Esophagus mucosa (tissue), 1 donor: ENCODE measurements at regions not wholly inside any gene's neighbourhood (a gene's known extent, or its start where the extent isn't known, plus 50 kb on each side); places are given as distances from the start of the nearest gene placed in this dataset.

ENCODE experiments used
- ATAC-seq: fragments of 200-7000 bp; cut with Tn5 transposase; one replicate; pipeline ENCODE4 v1.9.1; 2020
- donor health status: DM: yes; HTN: yes; CAD: no.

DNA sequence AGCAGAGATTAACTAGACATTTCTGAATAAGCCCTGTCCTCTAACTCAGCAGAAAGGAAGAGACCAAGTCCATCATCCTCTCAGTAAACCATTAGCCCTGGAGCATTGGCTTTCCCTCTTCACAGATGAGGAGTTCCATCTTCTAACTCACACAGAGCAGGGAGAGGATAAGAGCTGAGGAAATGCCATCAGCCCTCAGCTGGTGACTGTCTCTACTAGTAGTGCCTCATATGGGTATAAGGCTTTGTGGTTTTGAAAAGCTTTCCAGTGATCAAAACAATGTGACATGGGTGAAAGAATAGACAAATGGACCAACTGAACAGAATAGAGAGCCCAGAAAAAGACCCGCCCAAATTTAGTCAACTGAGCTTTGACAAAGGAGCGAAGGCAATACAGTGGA is 197.2 kb upstream of the NUDT4 start:
- no peak for ATAC-seq

DNA sequence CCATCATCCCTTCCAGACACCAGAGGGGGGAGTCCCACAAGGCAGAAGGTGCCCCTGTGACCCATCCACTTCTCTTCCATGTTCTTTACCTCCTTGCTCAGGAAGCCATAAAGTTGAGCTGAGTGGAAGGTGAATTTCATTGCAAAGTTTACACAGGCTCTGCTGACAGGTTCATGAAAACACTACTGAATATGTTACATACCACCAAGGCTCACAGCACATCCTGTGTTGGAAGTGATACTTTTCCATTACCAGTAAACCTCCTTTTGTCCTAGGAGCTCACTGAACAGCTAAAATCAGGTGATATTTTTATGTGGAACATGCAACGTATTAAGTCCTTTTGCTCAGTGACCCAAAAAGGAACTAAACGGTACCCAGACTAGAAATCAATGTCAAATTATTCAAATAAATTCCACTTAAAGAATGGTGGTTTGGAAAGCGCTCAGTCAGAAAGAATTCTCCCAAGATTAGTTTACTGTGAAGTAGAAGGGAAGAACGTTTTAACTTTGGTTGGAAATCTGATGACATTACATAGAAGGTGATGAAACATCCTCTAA is 196.2 kb upstream of the NUDT4 start:
- ATAC-seq, result no peak

DNA sequence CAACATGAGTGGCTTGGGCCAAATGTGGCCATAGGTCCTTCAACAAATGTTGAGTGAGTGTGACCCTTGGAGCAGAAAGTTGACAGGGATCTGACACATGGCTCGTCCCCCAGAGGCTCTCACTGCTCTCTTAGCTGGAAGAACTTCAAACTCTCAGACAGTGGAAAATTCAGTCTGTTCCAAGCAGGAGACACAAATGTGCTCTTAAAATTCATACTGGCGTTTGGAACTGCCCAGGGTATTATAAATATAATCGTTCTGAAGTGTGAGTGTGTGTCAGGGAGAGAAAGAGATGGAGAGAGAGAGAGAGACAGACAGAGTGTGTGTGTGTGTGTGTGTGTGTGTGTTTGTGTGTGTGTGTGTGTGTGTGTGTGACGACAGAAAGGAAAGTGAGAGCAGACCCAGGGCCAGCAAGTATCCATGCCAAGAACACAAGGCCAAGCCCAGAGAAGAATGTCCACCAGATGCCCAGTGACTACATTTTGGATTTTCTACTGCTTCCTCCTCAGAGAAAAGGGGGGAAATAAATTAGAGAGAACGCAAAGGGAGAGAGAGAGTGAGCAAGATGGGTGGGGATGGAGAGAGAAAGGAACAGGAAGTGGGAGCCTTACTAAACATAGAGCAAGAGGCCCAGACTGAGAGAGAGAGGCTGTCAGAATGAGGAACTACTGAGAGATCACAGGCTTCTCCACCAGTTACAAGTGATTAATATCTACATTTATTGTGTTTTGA is 193.6 kb upstream of the NUDT4 start:
- ATAC-seq, result peak; percentile 53

GRCh38 chr12:93184672-93185368 is 192.9 kb upstream of the NUDT4 start:
- peak; percentile 8 for ATAC-seq

DNA sequence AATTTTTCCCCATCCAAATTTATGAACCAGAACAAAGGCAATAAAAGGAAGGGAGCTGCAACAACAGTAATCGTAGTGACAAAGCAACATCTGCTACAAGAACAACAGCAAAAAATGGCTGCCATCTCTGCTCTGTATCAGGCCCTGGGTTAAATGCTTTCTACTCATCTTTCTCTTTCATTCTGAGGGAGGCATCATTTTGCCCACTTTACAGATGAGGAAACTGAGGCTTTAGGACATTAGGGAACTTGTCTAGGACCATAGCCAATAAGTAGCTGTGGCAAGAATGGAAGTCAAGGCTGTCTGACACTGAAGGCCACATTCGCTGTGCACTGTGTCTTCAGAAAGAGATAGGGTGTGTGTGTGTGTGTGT is 192.4 kb upstream of the NUDT4 start:
- ATAC-seq, result no peak

GRCh38 chr12:93186131-93186530 is 191.6 kb upstream of the NUDT4 start:
- ATAC-seq, result no peak

DNA sequence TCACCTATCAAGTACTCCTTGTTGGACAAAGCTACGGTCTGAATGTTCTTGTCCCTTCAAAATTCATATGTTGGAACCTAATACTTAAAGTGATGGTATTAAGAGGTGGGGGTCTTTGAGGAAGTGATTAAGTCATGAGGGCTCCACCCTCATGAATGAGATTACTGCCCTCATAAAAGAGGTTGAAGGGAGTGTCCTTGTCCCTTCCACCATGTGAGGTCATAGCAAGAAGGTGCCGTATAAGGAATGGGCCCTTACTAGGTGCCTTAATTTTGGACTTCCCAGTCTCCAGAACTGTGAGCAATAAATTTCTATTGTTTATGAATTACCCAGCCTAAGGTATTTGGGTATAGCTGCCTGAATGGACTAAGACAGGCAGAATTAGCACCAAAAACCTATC is 191.1 kb upstream of the NUDT4 start:
- ATAC-seq, result no peak

DNA sequence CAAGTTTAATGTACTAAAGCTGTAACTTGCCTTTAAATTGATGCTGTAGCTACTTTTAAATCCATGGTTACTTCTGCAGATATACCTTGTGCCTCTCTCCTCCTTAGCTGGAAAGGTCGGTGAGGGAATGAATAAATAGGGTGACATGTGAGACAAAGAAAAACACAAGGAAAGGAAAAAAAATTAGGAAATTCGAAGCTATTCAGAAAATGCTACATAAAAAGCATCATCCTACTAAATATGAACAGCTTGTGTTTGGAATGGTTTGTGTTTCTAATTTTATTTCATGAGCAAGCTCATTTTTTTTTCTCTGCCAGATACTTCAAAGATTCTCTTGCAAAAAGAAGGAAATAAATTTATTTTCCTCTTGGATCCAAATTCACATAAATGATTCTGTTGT is 186.3 kb upstream of the NUDT4 start:
- ATAC-seq, result no peak

DNA sequence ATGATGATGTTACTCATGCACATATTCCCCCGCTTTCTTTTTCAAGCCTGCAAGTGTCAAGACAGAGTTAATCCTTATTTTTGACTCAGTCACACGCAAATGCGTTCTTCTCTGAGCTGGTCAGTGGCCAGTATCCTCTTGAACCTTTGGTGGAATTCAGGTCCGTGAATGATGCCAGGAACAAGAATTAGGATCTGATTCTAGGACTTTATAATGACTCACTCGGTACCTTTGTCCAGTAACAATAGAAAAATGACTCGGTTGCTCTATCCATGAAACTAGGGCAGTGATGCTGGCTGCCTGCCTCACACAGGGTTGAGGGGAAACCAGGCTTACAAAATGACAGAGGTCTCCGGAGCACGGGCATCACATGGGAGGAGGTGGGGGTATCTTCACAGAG is 185.8 kb upstream of the NUDT4 start:
- ATAC-seq, result no peak

DNA sequence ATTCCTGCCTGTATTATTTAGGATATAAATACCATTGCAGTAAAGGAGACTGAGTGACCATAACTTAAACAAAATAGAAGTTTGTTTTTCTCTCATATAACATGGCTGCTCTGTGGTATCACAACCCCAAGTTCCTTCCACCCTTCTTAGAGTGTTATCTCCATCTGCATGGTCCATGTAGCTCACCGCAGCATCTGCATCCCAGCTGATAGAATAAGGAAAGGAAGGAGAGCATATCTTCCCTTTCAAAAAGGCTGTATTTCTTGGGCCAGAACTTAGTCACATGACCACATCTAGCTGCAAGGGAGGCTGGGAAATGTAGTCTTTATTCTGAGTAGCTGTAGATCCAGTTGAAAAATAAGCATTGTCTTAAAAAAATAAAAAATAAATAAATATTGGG is 184.8 kb upstream of the NUDT4 start:
- ATAC-seq, result no peak

- no peak for ATAC-seq
Observed at GRCh38 chr12:93195511-93195910, 182.2 kb upstream of the NUDT4 start.

GRCh38 chr12:93197067-93197593 is 180.6 kb upstream of the NUDT4 start:
- peak; percentile 22 for ATAC-seq

DNA sequence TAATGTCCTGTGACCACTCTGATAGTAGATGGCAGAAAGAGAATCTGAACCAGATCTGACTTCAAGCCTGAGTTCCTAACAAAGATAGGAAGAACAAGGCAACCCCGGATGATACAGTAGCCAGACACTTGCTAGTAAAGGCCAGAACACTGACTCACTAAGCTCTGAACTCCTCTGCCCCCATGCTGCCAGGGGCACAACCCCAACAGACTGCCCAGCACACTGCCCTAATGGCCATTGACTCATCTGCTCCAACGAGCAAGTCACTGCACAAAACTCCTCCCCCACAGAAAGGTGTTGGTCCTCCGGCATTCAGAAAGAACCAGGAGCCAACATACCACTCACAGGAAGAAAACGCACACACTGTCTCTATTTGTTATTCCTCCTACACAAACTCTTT is 179.6 kb upstream of the NUDT4 start:
- ATAC-seq, result peak; percentile 63

DNA sequence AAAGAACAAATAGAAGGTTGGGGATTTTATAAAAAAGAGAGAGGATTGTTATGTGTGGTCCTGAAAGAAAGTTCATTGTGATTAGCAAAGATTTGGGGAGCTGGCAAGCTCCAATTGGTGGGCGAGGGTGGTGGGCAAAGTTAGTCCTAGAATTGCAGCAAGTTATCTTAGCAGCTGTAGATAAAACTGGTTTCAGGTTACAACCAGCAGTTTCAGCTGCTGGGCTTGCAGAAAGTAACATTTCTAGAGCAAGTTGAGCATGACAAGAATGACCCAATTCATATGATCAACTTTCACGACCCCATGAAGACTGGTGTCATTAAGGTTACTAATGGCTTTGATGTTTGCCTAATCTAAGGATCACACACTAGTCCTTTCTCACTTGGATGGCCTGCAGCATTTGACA is 177.9 kb upstream of the NUDT4 start:
- ATAC-seq, result no peak

GRCh38 chr12:93200291-93200917 is 177.3 kb upstream of the NUDT4 start:
- ATAC-seq, result no peak

GRCh38 chr12:93201990-93202389 is 175.7 kb upstream of the NUDT4 start:
- ATAC-seq, result no peak

DNA sequence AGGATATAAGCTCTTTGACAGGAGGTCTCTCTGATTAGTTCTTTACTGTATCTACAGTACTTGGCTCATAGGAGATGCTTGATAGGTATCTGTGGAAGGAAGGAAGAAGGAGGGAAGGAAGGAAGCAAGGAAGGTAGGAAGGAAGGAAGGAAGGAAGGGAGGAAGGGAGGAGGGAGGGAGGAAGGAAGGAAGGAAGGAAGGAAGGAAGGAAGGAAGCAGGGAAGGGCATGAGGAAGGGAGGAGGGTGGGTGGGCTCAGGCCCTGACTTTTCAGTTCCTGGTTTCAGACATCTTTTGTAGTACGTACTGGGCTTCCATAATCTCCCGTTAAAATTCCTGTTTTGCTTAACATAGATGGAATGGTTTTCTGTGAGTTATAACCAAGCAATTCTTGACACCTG is 175.0 kb upstream of the NUDT4 start:
- ATAC-seq, result no peak

- ATAC-seq, result no peak
Observed at GRCh38 chr12:93203361-93203760, 174.4 kb upstream of the NUDT4 start.

DNA sequence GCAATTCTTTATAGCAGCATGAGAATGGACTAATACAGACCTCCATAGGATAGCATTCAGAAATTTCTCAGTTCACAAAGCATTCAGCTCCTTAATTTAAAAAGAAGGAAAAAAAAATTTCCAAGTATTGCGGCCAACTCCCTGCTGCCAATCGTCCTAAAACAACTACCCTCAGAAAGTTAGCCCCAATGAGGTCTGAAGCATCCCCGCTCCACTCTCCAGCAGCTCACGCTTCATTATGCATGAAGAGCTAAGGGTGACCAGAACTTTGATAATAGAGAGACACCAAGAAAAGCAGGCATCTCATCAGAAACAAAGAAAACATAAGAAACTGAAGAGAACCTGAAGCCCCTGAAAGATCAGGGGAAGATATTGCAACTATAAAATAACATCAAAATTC is 172.8 kb upstream of the NUDT4 start:
- no peak for ATAC-seq

DNA sequence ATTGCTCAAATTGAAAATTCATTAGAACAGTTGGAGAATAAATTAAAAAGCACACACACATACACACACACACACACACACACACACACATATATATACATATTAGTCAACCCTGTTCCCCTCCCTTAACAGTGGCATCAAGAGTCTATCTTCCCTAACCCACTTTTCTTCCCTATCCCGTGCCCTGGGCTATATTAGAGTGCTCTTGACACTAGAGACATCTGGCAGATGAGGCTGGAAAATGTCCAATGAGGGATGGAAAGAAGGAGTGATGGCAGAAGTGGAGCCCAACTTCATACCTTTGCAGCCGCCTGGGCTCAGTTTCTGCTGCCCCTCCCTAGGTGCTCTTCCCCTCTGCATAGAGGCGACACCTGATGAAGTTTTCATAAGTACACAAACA is 172.4 kb upstream of the NUDT4 start:
- no peak for ATAC-seq

- ATAC-seq, result no peak
Observed at GRCh38 chr12:93208011-93208410, 169.7 kb upstream of the NUDT4 start.

DNA sequence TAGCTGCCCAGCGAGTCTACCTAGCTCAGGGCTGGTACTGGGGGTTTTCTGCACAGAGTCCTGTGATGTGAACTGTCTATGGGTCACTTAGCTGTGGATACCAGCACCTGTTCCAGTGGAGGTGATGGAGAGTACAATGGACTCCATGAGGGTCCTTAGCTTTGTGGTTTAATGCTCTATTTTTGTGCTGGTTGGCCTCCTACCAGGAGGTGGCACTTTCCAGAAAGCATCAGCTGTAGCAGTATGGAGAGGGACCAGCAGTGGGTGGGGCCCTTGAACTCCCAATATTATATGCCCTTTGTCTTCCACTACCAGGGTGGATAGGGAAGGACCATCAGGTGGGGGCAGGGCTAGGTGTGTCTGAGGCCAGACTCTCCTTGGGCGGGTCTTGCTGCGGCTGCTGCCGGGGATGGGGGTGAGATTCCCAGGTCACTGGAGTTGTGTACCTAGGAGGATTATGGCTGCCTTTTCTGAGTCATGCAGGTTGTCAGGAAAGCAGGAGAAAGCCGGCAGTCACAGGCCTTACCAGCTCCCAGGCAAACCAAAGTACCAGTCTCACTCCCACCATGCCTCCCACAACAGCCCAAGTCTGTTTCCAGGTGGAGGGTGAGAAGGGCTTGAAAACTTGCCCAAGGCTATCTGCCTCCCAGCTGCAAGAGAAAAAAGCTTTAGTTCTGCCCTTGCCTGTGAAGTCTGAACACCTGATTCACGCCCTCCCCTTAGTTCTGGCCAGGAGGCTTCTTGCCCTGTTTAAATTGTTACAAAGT is 163.0 kb upstream of the NUDT4 start:
- no peak for ATAC-seq

DNA sequence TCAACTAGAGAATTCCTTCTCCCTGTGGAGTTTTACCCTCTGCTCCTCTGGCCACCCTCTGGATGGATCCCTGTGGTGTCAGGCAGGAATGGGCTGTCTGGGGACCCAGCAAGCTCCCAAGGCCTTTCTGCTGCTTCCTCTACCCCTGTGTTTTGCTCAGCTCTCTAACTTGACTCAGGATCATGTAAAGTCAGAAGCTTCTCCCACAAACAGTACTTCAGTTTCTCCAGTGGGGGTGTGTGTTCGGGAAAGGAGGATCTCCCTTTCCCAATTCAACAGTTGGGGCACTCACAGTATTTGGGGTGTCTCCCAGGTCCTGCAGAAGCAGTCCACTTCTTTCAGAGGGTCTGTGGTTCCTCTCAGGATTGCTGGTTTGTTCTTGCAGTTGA is 162.4 kb upstream of the NUDT4 start:
- ATAC-seq, result no peak
